ENCODE measurements at regions not wholly inside any gene's neighbourhood (a gene's known extent, or its start where the extent isn't known, plus 50 kb on each side); places are given as distances from the start of the nearest gene placed in this dataset.

DNA sequence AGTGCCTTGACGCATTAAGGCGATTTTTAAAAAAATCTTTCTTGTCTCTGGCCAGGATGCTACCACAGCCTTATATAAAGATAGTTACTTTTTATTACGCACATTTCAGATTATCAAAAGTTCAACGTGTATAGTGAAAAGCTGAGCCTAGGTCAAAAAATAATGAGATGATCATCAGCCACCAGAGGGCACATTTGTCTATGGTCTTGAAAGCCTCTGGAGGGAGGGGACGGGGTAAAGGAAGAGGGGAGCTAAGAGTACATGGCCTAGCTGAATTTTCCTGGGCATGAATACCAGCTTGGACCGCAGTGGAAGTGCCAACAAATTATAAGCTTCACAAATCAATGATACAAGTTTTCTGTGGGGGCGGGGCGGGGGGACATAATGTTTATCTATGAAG, 285.9 kb upstream of the SMIM30 start:
- TF ChIP-seq, protein P1, sequence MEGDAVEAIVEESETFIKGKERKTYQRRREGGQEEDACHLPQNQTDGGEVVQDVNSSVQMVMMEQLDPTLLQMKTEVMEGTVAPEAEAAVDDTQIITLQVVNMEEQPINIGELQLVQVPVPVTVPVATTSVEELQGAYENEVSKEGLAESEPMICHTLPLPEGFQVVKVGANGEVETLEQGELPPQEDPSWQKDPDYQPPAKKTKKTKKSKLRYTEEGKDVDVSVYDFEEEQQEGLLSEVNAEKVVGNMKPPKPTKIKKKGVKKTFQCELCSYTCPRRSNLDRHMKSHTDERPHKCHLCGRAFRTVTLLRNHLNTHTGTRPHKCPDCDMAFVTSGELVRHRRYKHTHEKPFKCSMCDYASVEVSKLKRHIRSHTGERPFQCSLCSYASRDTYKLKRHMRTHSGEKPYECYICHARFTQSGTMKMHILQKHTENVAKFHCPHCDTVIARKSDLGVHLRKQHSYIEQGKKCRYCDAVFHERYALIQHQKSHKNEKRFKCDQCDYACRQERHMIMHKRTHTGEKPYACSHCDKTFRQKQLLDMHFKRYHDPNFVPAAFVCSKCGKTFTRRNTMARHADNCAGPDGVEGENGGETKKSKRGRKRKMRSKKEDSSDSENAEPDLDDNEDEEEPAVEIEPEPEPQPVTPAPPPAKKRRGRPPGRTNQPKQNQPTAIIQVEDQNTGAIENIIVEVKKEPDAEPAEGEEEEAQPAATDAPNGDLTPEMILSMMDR (IDR thresholded peaks at IDR 0.05; ENCODE audit: control insufficient read depth, insufficient read depth, low read depth, low read length, missing control alignments) = no peak
- no peak overlapping the region for H3K4me3 ChIP-seq (ENCODE audit: control insufficient read depth, low read depth, low read length)
- DNase-seq (ENCODE audit: low read depth) = no peak

- TF ChIP-seq, protein P1 (IDR thresholded peaks at IDR 0.05; ENCODE audit: control insufficient read depth, insufficient read depth, low read depth, low read length, missing control alignments) = no peak
- no peak overlapping the region for H3K4me3 ChIP-seq (ENCODE audit: control insufficient read depth, low read depth, low read length)
- no peak for DNase-seq (ENCODE audit: low read depth)
Measured at GRCh38 chr7:113402482-113402881, 284.1 kb upstream of the SMIM30 start.

- TF ChIP-seq, protein P1 (IDR thresholded peaks at IDR 0.05; ENCODE audit: control insufficient read depth, insufficient read depth, low read depth, low read length, missing control alignments) = no peak
- no peak for DNase-seq (ENCODE audit: low read depth)
- H3K4me3 ChIP-seq (ENCODE audit: control insufficient read depth, low read depth, low read length) = no peak overlapping the region
Measured at GRCh38 chr7:113402005-113402404, 283.7 kb upstream of the SMIM30 start.

- no peak for DNase-seq (ENCODE audit: low read depth)
- no peak overlapping the region for H3K4me3 ChIP-seq (ENCODE audit: control insufficient read depth, low read depth, low read length)
- TF ChIP-seq, protein P1 (IDR thresholded peaks at IDR 0.05; ENCODE audit: control insufficient read depth, insufficient read depth, low read depth, low read length, missing control alignments) = no peak
Measured at GRCh38 chr7:113394856-113395255, 276.5 kb upstream of the SMIM30 start.

DNA sequence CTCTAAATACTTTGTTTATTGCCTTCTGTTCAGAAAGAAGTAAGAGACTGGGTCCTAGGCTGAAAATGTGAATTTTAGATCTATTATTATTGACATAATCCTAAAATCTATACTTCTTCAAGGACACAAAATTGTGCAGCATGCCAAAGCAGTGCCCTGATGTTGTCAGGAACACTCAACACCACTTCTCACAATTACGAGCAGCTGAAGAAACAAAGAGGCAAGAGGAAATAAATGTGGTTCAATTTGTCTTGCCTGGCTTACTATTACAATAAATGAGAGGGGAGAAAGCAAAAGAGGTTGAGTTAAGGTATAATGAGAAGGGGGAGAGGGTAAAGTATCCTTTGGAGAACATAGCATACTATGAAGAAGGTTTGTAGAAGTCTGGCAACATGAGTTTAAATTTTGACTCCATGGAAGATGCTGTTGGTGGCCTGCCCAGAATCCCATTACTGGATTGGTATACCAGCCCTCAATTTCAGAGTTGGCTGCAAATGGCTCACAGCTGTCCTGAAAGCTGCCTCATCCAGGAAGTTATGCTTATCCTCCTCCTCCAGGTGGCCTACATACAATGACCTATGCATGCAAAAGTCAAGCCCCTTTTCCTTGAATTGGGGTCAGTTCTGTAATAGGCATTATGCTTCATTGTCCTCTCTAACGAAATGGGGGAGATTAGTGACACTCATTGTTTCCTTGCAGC, 274.6 kb upstream of the SMIM30 start:
- H3K4me3 ChIP-seq (ENCODE audit: control insufficient read depth, low read depth, low read length) = no peak overlapping the region
- DNase-seq (ENCODE audit: low read depth) = no peak
- TF ChIP-seq, protein P1 (IDR thresholded peaks at IDR 0.05; ENCODE audit: control insufficient read depth, insufficient read depth, low read depth, low read length, missing control alignments) = no peak

DNA sequence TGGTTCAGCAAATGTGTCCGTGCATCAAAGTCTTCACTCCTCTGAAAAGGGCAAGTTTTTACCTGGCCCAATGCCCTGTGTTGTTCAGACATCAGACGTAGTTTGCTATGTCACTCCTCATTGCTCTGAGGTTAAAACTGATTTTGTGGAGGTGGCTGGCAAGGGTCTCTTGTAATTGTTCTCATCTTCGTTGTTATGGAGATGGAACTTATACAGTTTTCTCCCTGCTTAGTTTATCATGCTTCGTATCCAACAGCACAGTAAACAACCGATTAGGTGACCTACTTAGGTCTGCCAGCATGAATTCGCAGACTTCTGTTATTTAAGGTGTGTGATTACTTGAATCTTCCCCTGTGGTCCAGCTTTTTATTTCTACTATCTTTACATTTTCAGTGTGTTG, 274.1 kb upstream of the SMIM30 start:
- no peak overlapping the region for H3K4me3 ChIP-seq (ENCODE audit: control insufficient read depth, low read depth, low read length)
- DNase-seq (ENCODE audit: low read depth) = no peak
- TF ChIP-seq, protein P1 (IDR thresholded peaks at IDR 0.05; ENCODE audit: control insufficient read depth, insufficient read depth, low read depth, low read length, missing control alignments) = no peak
